Trophoblast cell (in vitro differentiated cells and primary cell): ENCODE measurements at regions not wholly inside any gene's neighbourhood (a gene's known extent, or its start where the extent isn't known, plus 50 kb on each side); places are given as distances from the start of the nearest gene placed in this dataset.

Experiments used
- DNase-seq, 2 donors: peaks; one replicate each; pipeline ENCODE4 v3.0.0-alpha.2; 2016
- H2AFZ ChIP-seq: 2 replicates; pipeline ENCODE4 v1.6.1; 2013; ENCODE audit warnings: low read length, moderate library complexity, mild to moderate bottlenecking; ENCODE audit not compliant: insufficient read depth, poor library complexity
- H2AK5ac ChIP-seq: 2 replicates; pipeline ENCODE4 v1.6.1; 2013; ENCODE audit warnings: mild to moderate bottlenecking, low read length
- H2BK120ac ChIP-seq: 2 replicates; pipeline ENCODE4 v1.6.1; 2013; ENCODE audit warnings: low read length, mild to moderate bottlenecking, moderate library complexity; ENCODE audit not compliant: insufficient read depth, poor library complexity
- H2BK12ac ChIP-seq: 2 replicates; pipeline ENCODE4 v1.6.1; 2013; ENCODE audit warnings: mild to moderate bottlenecking, low read length, moderate library complexity
- H2BK5ac ChIP-seq: 2 replicates; pipeline ENCODE4 v1.6.1; 2013; ENCODE audit warnings: low read length, low read depth, moderate library complexity, mild to moderate bottlenecking; ENCODE audit not compliant: poor library complexity
- H3K14ac ChIP-seq: 2 replicates; pipeline ENCODE4 v1.6.1; 2013; ENCODE audit warnings: mild to moderate bottlenecking, low read length
- H3K18ac ChIP-seq: 2 replicates; pipeline ENCODE4 v1.6.1; 2013; ENCODE audit warnings: mild to moderate bottlenecking, low read length
- H3K23ac ChIP-seq: 2 replicates; pipeline ENCODE4 v1.6.1; 2013; ENCODE audit warnings: low read length
- H3K27ac ChIP-seq: 2 replicates; pipeline ENCODE4 v1.5.1; 2013; ENCODE audit warnings: low read depth, mild to moderate bottlenecking, inconsistent platforms, low read length, moderate library complexity
- H3K27me3 ChIP-seq: 2 replicates; pipeline ENCODE4 v1.6.1; 2013; ENCODE audit warnings: inconsistent platforms, mild to moderate bottlenecking, low read length, moderate library complexity; ENCODE audit not compliant: insufficient read depth
- H3K36me3 ChIP-seq, 2 experiments: 1 replicate in 1 of 2; 2 replicates in 1 of 2; pipeline ENCODE4 v1.6.1; 2013; ENCODE audit warnings: low read length in 2 of 2, mild to moderate bottlenecking in 2 of 2, moderate library complexity in 1 of 2; ENCODE audit not compliant: insufficient read depth in 2 of 2, control insufficient read depth in 1 of 2
- H3K4ac ChIP-seq: 2 replicates; pipeline ENCODE4 v1.6.1; 2013; ENCODE audit warnings: low read depth, mild to moderate bottlenecking, low read length, moderate library complexity
- H3K4me1 ChIP-seq, 2 experiments: 1 replicate in 1 of 2; 2 replicates in 1 of 2; pipeline ENCODE4 v1.6.1; 2013; ENCODE audit warnings: low read length in 2 of 2, mild to moderate bottlenecking in 2 of 2, moderate library complexity in 1 of 2; ENCODE audit not compliant: insufficient read depth in 2 of 2, control insufficient read depth in 1 of 2
- H3K4me2 ChIP-seq: 2 replicates; pipeline ENCODE4 v1.6.1; 2013; ENCODE audit warnings: inconsistent platforms, mild to moderate bottlenecking, low read length, moderate library complexity
- H3K4me3 ChIP-seq: 2 replicates; pipeline ENCODE4 v1.5.1; 2013; ENCODE audit warnings: mild to moderate bottlenecking, low read depth, low read length, inconsistent platforms
- H3K79me1 ChIP-seq: one replicate; pipeline ENCODE4 v1.6.1; 2013; ENCODE audit warnings: low read length
- H3K79me2 ChIP-seq: 2 replicates; pipeline ENCODE4 v1.6.1; 2013; ENCODE audit warnings: low read length, mild to moderate bottlenecking; ENCODE audit not compliant: control insufficient read depth, insufficient read depth, poor library complexity
- H3K9ac ChIP-seq: 2 replicates; pipeline ENCODE4 v1.6.1; 2013; ENCODE audit warnings: mild to moderate bottlenecking, low read length
- H3K9me3 ChIP-seq: 2 replicates; pipeline ENCODE4 v1.6.1; 2013; ENCODE audit warnings: low read depth, mild to moderate bottlenecking, control low read depth, inconsistent platforms, low read length; ENCODE audit not compliant: insufficient read depth
- H4K12ac ChIP-seq: 2 replicates; pipeline ENCODE4 v1.6.1; 2013; ENCODE audit warnings: low read depth, mild to moderate bottlenecking, low read length, moderate library complexity
- H4K8ac ChIP-seq: 2 replicates; pipeline ENCODE4 v1.6.1; 2013; ENCODE audit warnings: low read depth, mild to moderate bottlenecking, low read length, moderate library complexity
- H4K91ac ChIP-seq: one replicate; pipeline ENCODE4 v1.6.1; 2013; ENCODE audit warnings: low read depth, mild to moderate bottlenecking, low read length, moderate library complexity
- WGBS: extraction: QIAGEN DNeasy Blood & Tissue Kit; methylation state at CpG from one replicate; pipeline ENCODE4 v1.1.7; 2013; ENCODE audit warnings: missing lambda C conversion rate; ENCODE audit not compliant: insufficient read length, insufficient coverage; ENCODE audit errors: extremely low coverage; 5-methylcytosine and 5-hydroxymethylcytosine counted together

DNA sequence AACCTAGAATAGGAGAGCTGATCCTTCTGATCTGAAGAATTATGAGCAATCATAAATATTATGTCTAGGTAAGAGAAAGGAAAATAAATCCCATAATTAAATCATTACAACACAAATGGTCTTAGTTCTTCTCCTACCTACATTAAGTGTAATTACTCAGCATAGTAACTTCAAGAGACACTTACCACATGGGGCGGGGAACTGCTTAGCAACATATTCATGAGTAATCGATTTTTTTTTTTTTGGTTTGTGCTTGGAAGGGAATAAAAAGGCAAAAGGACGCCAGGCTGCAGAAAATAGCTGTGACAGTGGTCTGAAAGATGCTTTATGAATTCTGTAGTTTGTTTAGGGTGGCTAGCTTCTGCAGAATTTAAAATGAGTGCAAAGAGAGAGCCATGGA, 103.3 kb upstream of the HTR2A start:
- H2BK5ac ChIP-seq = no peak overlapping the region
- DNase-seq = no peak
- no peak overlapping the region for H3K18ac ChIP-seq
- H2BK120ac ChIP-seq = no peak overlapping the region
- no peak overlapping the region for H2BK12ac ChIP-seq
- no peak overlapping the region for H2AK5ac ChIP-seq
- no peak overlapping the region for H3K4me3 ChIP-seq
- no CpG with 5 or more reads among the region's 3 CpGs for WGBS
- H3K4me2 ChIP-seq = no peak overlapping the region
- H3K79me1 ChIP-seq = no peaks in the 10 kb centered on the region
- no peak overlapping the region for H4K8ac ChIP-seq
- no peaks in the 10 kb centered on the region for H3K36me3 ChIP-seq
- H3K27ac ChIP-seq = no peak overlapping the region
- H3K9ac ChIP-seq = no peak overlapping the region
- no peaks in the 10 kb centered on the region for H3K79me2 ChIP-seq
- H3K27me3 ChIP-seq = no peaks in the 10 kb centered on the region
- no peak overlapping the region for H3K14ac ChIP-seq
- H3K4me1 ChIP-seq = no peaks in the 10 kb centered on the region
- no peak overlapping the region for H3K4ac ChIP-seq
- no peaks in the 10 kb centered on the region for H3K9me3 ChIP-seq
- no peak overlapping the region for H4K12ac ChIP-seq
- H3K23ac ChIP-seq = no peak overlapping the region
- no peak overlapping the region for H2AFZ ChIP-seq
- H4K91ac ChIP-seq = no peak overlapping the region

DNA sequence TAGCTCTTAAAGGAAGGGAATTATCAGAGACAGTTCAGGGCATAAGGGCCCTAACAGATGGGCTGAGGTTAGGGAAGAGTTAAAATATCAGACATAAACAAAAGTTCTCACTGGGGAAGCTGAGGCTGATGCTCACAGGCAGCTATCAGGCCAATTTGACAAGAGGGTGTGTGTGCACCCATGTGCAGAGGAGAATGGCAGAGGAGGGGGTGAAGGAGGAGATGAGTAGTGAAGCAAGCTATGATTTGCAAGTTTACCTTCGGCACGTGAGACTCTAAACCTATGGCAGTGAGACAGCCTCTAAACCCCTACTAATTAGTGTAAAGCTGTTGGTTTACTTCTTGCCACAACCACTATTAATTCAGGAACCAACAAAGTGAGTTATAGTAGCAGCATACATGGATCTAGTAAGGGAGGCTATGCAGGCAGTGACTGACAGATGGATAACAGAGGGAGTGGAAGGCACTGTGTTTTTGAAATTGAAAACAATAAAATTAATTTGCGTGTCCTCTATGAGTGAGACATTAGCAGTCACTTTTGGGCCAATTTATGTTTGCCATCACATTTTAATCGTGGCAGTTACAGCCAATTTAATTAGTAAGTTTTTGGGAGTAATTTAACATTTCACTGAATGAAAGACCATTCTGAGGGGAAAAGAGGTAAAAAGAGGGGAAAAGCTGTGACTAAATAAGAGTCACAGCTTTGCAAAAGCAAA, 99.6 kb upstream of the HTR2A start:
- no peak overlapping the region for H3K23ac ChIP-seq
- H3K18ac ChIP-seq = no peak overlapping the region
- no peaks in the 10 kb centered on the region for H3K79me1 ChIP-seq
- no peak overlapping the region for H2BK12ac ChIP-seq
- H3K4me1 ChIP-seq = no peaks in the 10 kb centered on the region
- H3K36me3 ChIP-seq = no peaks in the 10 kb centered on the region
- no peaks in the 10 kb centered on the region for H3K79me2 ChIP-seq
- no peak overlapping the region for H3K14ac ChIP-seq
- no peak overlapping the region for H3K4me2 ChIP-seq
- no peak overlapping the region for H3K9ac ChIP-seq
- H2BK120ac ChIP-seq = no peak overlapping the region
- no peak overlapping the region for H2BK5ac ChIP-seq
- H3K4ac ChIP-seq = no peak overlapping the region
- H4K8ac ChIP-seq = no peak overlapping the region
- H2AK5ac ChIP-seq = no peak overlapping the region
- no peaks in the 10 kb centered on the region for H3K9me3 ChIP-seq
- DNase-seq = no peak
- H4K91ac ChIP-seq = no peak overlapping the region
- no peak overlapping the region for H3K4me3 ChIP-seq
- H3K27ac ChIP-seq = no peak overlapping the region
- H3K27me3 ChIP-seq = no peaks in the 10 kb centered on the region
- no peak overlapping the region for H4K12ac ChIP-seq
- H2AFZ ChIP-seq = no peak overlapping the region
- WGBS = no CpG with 5 or more reads among the region's 4 CpGs

- H3K9me3 ChIP-seq = no peaks in the 10 kb centered on the region
- H2BK120ac ChIP-seq = no peak overlapping the region
- no CpG with 5 or more reads among the region's 1 CpG for WGBS
- no peaks in the 10 kb centered on the region for H3K4me1 ChIP-seq
- H3K4ac ChIP-seq = no peak overlapping the region
- H3K27me3 ChIP-seq = no peaks in the 10 kb centered on the region
- H3K36me3 ChIP-seq = no peaks in the 10 kb centered on the region
- no peak overlapping the region for H4K8ac ChIP-seq
- no peak overlapping the region for H3K4me3 ChIP-seq
- H4K91ac ChIP-seq = no peak overlapping the region
- H2AFZ ChIP-seq = no peak overlapping the region
- H2BK12ac ChIP-seq = no peak overlapping the region
- no peaks in the 10 kb centered on the region for H3K79me1 ChIP-seq
- no peak overlapping the region for H2AK5ac ChIP-seq
- H4K12ac ChIP-seq = no peak overlapping the region
- no peak overlapping the region for H3K18ac ChIP-seq
- no peak overlapping the region for H3K4me2 ChIP-seq
- H2BK5ac ChIP-seq = no peak overlapping the region
- H3K27ac ChIP-seq = no peak overlapping the region
- no peak overlapping the region for H3K14ac ChIP-seq
- DNase-seq = no peak
- no peak overlapping the region for H3K23ac ChIP-seq
- H3K79me2 ChIP-seq = no peaks in the 10 kb centered on the region
- H3K9ac ChIP-seq = no peak overlapping the region
Observed at GRCh38 chr13:46995874-46996273, 99.0 kb upstream of the HTR2A start.

GRCh38 chr13:46994492-46994891, 97.6 kb upstream of the HTR2A start:
- Histone ChIP-seq H2BK12ac (no peak overlapping the region), H4K8ac (no peak overlapping the region), H4K12ac (no peak overlapping the region), H2AFZ (no peak overlapping the region), H3K79me1 (no peaks in the 10 kb centered on the region), H3K9ac (no peak overlapping the region), H3K4ac (no peak overlapping the region), H3K27ac (no peak overlapping the region), H3K4me2 (no peak overlapping the region), H3K36me3 (no peaks in the 10 kb centered on the region), H4K91ac (no peak overlapping the region), H3K4me3 (no peak overlapping the region), H2AK5ac (no peak overlapping the region), H3K14ac (no peak overlapping the region), H3K27me3 (no peaks in the 10 kb centered on the region), H2BK120ac (no peak overlapping the region), H3K4me1 (no peaks in the 10 kb centered on the region), H3K23ac (no peak overlapping the region), H3K18ac (no peak overlapping the region), H2BK5ac (no peak overlapping the region), H3K79me2 (no peaks in the 10 kb centered on the region), H3K9me3 (no peaks in the 10 kb centered on the region)
- WGBS = no CpG with 5 or more reads among the region's 7 CpGs
- no peak for DNase-seq
